HCT116 (cell line): ENCODE measurements at regions not wholly inside any gene's neighbourhood (a gene's known extent, or its start where the extent isn't known, plus 50 kb on each side); places are given as distances from the start of the nearest gene placed in this dataset.

Experiments used
- ATAC-seq: fragments of 200-7000 bp; cut with Tn5 transposase; 2 replicates; pipeline ENCODE4 v1.9.1; 2020; ENCODE audit warnings: mild to moderate bottlenecking, moderate library complexity
- BruUV-seq: library from RNA; stranded (reverse); fragments of 400-500 nt; replicated peaks from 2 replicates; lab custom pipeline; 2021; lab: Mats Ljungman, UMichigan
- CTCF ChIA-PET: fragments of 300-600 bp; sonication (Branson Sonifier 250); formaldehyde crosslinking; loops from one replicate; lab custom pipeline; 2021; ENCODE audit warnings: antibody characterized with exemption; lab: Charles Lee
- POLR2A ChIA-PET: fragments of 300-600, 350-600 bp; sonication (Branson Sonifier 250); formaldehyde crosslinking; loops from one replicate; lab custom pipeline; 2021; ENCODE audit warnings: antibody characterized with exemption; lab: Charles Lee
- RAD21 ChIA-PET, 2 experiments: fragments of 300-600 bp; sonication (Branson Sonifier 250); formaldehyde crosslinking; loops; one replicate each; lab custom pipeline; 2023; ENCODE audit warnings: low total read pairs in 2 of 2; ENCODE audit not compliant: uncharacterized antibody in 2 of 2, unreplicated experiment in 2 of 2, low non-redundant PET in 1 of 2; lab: Charles Lee
- DNase-seq: peaks from one replicate; pipeline ENCODE4 v3.0.0-alpha.2; 2010; ENCODE audit warnings: low read depth, low spot score
- H2AFZ ChIP-seq: fragments of 200-600 bp; shearing (Covaris generic), sonication (generic); 2 replicates; pipeline ENCODE4 v1.6.1; 2017; ENCODE audit warnings: low read depth, mixed run types, mixed read lengths, antibody characterized with exemption, low read length; ENCODE audit not compliant: poor library complexity, severe bottlenecking
- H3K27ac ChIP-seq: 2 replicates; pipeline ENCODE4 v1.5.1; 2012; ENCODE audit warnings: low read depth, low read length
- H3K27me3 ChIP-seq: fragments of 200-600 bp; sonication (generic); 2 replicates; pipeline ENCODE4 v1.6.1; 2016; ENCODE audit warnings: mixed run types, low read length, mixed read lengths; ENCODE audit not compliant: insufficient read depth
- H3K36me3 ChIP-seq, 2 experiments: fragments of 200-500 bp in 1 of 2; fragments of 200-600 bp in 1 of 2; sonication (Bioruptor generic) in 1 of 2; sonication (generic) in 1 of 2; 2 replicates each; pipeline versions ENCODE4 v1.5.1 to v1.6.1; 2014 to 2016; ENCODE audit warnings: low read length in 2 of 2, inconsistent platforms in 1 of 2, mixed read lengths in 1 of 2, mixed run types in 1 of 2; ENCODE audit not compliant: insufficient read depth in 2 of 2, control insufficient read depth in 1 of 2
- H3K4me1 ChIP-seq, 2 experiments: fragments of 200-600 bp in 1 of 2; sonication (generic) in 1 of 2; 2 replicates each; pipeline versions ENCODE4 v1.5.1 to v1.6.1; 2012 to 2017; ENCODE audit warnings: low read length in 2 of 2, inconsistent platforms in 1 of 2, mild to moderate bottlenecking in 1 of 2, mixed read lengths in 1 of 2, mixed run types in 1 of 2, moderate library complexity in 1 of 2; ENCODE audit not compliant: insufficient read depth in 2 of 2, control insufficient read depth in 1 of 2
- H3K4me2 ChIP-seq: fragments of 200-600 bp; sonication (generic); 2 replicates; pipeline ENCODE4 v1.6.1; 2017; ENCODE audit warnings: mixed run types, low read length, mixed read lengths
- H3K4me3 ChIP-seq, 2 experiments: fragments of 200-600 bp in 1 of 2; sonication (generic) in 1 of 2; replicated peaks in 1 of 2; 2 replicates each; pipeline ENCODE4 v1.5.1; 2011 to 2016; ENCODE audit warnings: low read length in 2 of 2, control low read depth in 1 of 2, low read depth in 1 of 2, mild to moderate bottlenecking in 1 of 2, mixed read lengths in 1 of 2, mixed run types in 1 of 2
- H3K79me2 ChIP-seq: fragments of 200-600 bp; sonication (generic); 2 replicates; pipeline ENCODE4 v1.6.1; 2017; ENCODE audit warnings: mild to moderate bottlenecking, mixed run types, low read length, moderate library complexity, mixed read lengths; ENCODE audit not compliant: insufficient read depth
- H3K9ac ChIP-seq: fragments of 200-600 bp; sonication (generic); 2 replicates; pipeline ENCODE4 v1.6.1; 2016; ENCODE audit warnings: low read length, mixed read lengths
- H3K9me2 ChIP-seq: fragments of 200-600 bp; sonication (generic), shearing (Covaris generic); 2 replicates; pipeline ENCODE4 v1.6.1; 2017; ENCODE audit warnings: mixed run types, mild to moderate bottlenecking, moderate library complexity; ENCODE audit not compliant: insufficient read depth
- H3K9me3 ChIP-seq, 2 experiments: fragments of 200-500 bp in 1 of 2; fragments of 200-600 bp in 1 of 2; sonication (Bioruptor generic) in 1 of 2; sonication (generic) in 1 of 2; 2 replicates each; pipeline ENCODE4 v1.6.1; 2014 to 2017; ENCODE audit warnings: low read length in 2 of 2, mixed read lengths in 2 of 2, inconsistent platforms in 1 of 2, low read depth in 1 of 2, mild to moderate bottlenecking in 1 of 2, mixed run types in 1 of 2, moderate library complexity in 1 of 2; ENCODE audit not compliant: control insufficient read depth in 1 of 2, insufficient read depth in 1 of 2
- H4K20me1 ChIP-seq: fragments of 200-600 bp; sonication (generic), shearing (Covaris generic); 2 replicates; pipeline ENCODE4 v1.6.1; 2017; ENCODE audit warnings: mixed run types, mild to moderate bottlenecking, moderate library complexity; ENCODE audit not compliant: insufficient read depth
- CBX3 ChIP-seq: IDR thresholded peaks from 2 replicates; pipeline ENCODE4 v1.6.1; 2012; ENCODE audit warnings: low read depth
- EGR1 ChIP-seq: IDR thresholded peaks from 2 replicates; pipeline ENCODE4 v1.6.1; 2012; ENCODE audit warnings: low read depth
- ELF1 ChIP-seq: IDR thresholded peaks from 2 replicates; pipeline ENCODE4 v1.6.1; 2012; ENCODE audit warnings: low read depth, borderline replicate concordance
- EZH2 ChIP-seq: fragments of 200-600 bp; sonication (generic); IDR thresholded peaks from 2 replicates; pipeline ENCODE4 v1.6.1; 2017; ENCODE audit warnings: antibody characterized with exemption, mixed run types
- EZH2phosphoT487 ChIP-seq: fragments of 200-600 bp; IDR thresholded peaks from 2 replicates; pipeline ENCODE4 v1.6.1; 2018; ENCODE audit warnings: antibody characterized with exemption, borderline replicate concordance
- POLR2AphosphoS5 ChIP-seq: IDR thresholded peaks from 2 replicates; pipeline ENCODE4 v1.6.1; 2011; ENCODE audit warnings: mild to moderate bottlenecking, low read depth, low read length, moderate library complexity
- SIN3A ChIP-seq: IDR thresholded peaks from 2 replicates; pipeline ENCODE4 v1.6.1; 2012; ENCODE audit warnings: low read depth
- TCF7L2 ChIP-seq: IDR thresholded peaks from 2 replicates; pipeline ENCODE4 v1.7.0; 2011; ENCODE audit warnings: borderline replicate concordance, inconsistent platforms; ENCODE audit not compliant: insufficient read depth, insufficient read length; ENCODE audit errors: extremely low read depth
- YY1 ChIP-seq: IDR thresholded peaks from 2 replicates; pipeline ENCODE4 v1.6.1; 2011; ENCODE audit warnings: low read length, low read depth, moderate library complexity, mild to moderate bottlenecking; ENCODE audit not compliant: insufficient replicate concordance; ENCODE audit errors: extremely low read depth
- intact Hi-C: fragments of 100-400 bp; cut with micrococcal nuclease; formaldehyde crosslinking; loops from 2 replicates; pipeline ENCODE4 v1.10.0; 2022
- TF ChIP-seq, protein P1 (sequence below): IDR thresholded peaks from 2 replicates; pipeline ENCODE4 v1.6.1; 2011; ENCODE audit warnings: mild to moderate bottlenecking, low read length, moderate library complexity; ENCODE audit not compliant: insufficient replicate concordance; ENCODE audit errors: extremely low read depth
- TF ChIP-seq, protein P2 (sequence below), 3 experiments: fragments of 200-600 bp in 1 of 3; sonication (generic) in 1 of 3; IDR thresholded peaks in 2 of 3; conservative IDR thresholded peaks in 1 of 3; 2 replicates each; pipeline ENCODE4 v1.5.1; 2012 to 2017; ENCODE audit warnings: low read depth in 2 of 3, low read length in 2 of 3, antibody characterized with exemption in 1 of 3, borderline replicate concordance in 1 of 3, control low read depth in 1 of 3, mild to moderate bottlenecking in 1 of 3, mixed read lengths in 1 of 3, mixed run types in 1 of 3, moderate library complexity in 1 of 3; ENCODE audit not compliant: insufficient read depth in 1 of 3

DNA sequence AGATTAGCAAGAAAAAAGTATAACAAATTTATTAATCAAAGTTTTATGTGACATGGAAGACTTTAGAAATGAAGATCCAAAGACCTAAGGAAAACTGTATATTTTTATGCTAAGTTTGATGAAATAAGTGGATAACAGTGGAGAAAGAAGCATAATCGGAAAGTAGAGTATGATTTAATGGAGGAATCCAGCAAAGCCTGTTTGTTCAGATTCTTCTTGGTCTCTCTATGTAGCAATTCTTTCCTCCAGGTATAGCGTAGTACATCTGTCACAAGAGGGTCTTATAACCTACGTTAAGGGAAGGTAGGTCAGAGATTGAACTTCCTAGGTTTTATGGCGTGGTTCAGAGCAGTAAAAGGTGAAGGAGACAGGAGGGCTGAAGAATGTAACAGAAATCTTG lies 600.6 kb upstream of the CHORDC1 start:
- no TSS peak for BruUV-seq
- no peak overlapping the region for H3K4me2 ChIP-seq
- no peak overlapping the region for H2AFZ ChIP-seq

More for the DNA sequence above, 600.6 kb upstream of the CHORDC1 start:
- H3K36me3 ChIP-seq, result no peaks in the 10 kb centered on the region
- DNase-seq, result no peak
- no peak overlapping the region for H3K9ac ChIP-seq
- RAD21 ChIA-PET, result no interaction called here
- no peaks in the 10 kb centered on the region for H3K79me2 ChIP-seq
- CTCF ChIA-PET, result no interaction called here
- no peaks in the 10 kb centered on the region for H3K27me3 ChIP-seq
- no peaks in the 10 kb centered on the region for H3K9me2 ChIP-seq
- H3K27ac ChIP-seq, result no peak overlapping the region
- ATAC-seq, result no peak
- no peak for TF ChIP-seq EZH2phosphoT487
- TF ChIP-seq CBX3, result no peak
- TF ChIP-seq, protein P1, sequence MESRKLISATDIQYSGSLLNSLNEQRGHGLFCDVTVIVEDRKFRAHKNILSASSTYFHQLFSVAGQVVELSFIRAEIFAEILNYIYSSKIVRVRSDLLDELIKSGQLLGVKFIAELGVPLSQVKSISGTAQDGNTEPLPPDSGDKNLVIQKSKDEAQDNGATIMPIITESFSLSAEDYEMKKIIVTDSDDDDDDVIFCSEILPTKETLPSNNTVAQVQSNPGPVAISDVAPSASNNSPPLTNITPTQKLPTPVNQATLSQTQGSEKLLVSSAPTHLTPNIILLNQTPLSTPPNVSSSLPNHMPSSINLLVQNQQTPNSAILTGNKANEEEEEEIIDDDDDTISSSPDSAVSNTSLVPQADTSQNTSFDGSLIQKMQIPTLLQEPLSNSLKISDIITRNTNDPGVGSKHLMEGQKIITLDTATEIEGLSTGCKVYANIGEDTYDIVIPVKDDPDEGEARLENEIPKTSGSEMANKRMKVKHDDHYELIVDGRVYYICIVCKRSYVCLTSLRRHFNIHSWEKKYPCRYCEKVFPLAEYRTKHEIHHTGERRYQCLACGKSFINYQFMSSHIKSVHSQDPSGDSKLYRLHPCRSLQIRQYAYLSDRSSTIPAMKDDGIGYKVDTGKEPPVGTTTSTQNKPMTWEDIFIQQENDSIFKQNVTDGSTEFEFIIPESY, result no peak
- TF ChIP-seq YY1, result no peak
- no peak for TF ChIP-seq SIN3A
- TF ChIP-seq EGR1, result no peak
- TF ChIP-seq, protein P2, sequence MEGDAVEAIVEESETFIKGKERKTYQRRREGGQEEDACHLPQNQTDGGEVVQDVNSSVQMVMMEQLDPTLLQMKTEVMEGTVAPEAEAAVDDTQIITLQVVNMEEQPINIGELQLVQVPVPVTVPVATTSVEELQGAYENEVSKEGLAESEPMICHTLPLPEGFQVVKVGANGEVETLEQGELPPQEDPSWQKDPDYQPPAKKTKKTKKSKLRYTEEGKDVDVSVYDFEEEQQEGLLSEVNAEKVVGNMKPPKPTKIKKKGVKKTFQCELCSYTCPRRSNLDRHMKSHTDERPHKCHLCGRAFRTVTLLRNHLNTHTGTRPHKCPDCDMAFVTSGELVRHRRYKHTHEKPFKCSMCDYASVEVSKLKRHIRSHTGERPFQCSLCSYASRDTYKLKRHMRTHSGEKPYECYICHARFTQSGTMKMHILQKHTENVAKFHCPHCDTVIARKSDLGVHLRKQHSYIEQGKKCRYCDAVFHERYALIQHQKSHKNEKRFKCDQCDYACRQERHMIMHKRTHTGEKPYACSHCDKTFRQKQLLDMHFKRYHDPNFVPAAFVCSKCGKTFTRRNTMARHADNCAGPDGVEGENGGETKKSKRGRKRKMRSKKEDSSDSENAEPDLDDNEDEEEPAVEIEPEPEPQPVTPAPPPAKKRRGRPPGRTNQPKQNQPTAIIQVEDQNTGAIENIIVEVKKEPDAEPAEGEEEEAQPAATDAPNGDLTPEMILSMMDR (IDR thresholded peaks at IDR 0.05 in 2 of 3, conservative IDR thresholded peaks at IDR 0.05 in 1 of 3; ENCODE audit: borderline replicate concordance in 1 of 3, insufficient read depth in 1 of 3, low read depth in 2 of 3, low read length in 2 of 3), result no peak
- no peak for TF ChIP-seq POLR2AphosphoS5
- TF ChIP-seq EZH2, result no peak
- TF ChIP-seq ELF1, result no peak
- TF ChIP-seq TCF7L2, result no peak
- peaks cover 0 to 13% of the 10 kb centered on the region in 2 experiments; a peak in 1 of 4 replicates for H3K9me3 ChIP-seq
- POLR2A ChIA-PET, result no interaction called here
- H3K4me3 ChIP-seq, result no peak overlapping the region
- no peaks in the 10 kb centered on the region for H4K20me1 ChIP-seq
- no peaks in the 10 kb centered on the region for H3K4me1 ChIP-seq
- intact Hi-C loops, result no loop called here
